Neural cell (in vitro differentiated cells): ENCODE measurements at regions not wholly inside any gene's neighbourhood (a gene's known extent, or its start where the extent isn't known, plus 50 kb on each side); places are given as distances from the start of the nearest gene placed in this dataset.

ENCODE experiments used
- H2AFZ ChIP-seq: fragments of 200-600, 300-800 bp; sonication (generic), shearing (Covaris generic); 2 replicates; pipeline ENCODE4 v1.6.0; 2014; ENCODE audit warnings: low read depth, mild to moderate bottlenecking, antibody characterized with exemption, low read length, moderate library complexity
- H3F3A ChIP-seq: fragments of 200-600 bp; shearing (Covaris generic); 2 replicates; pipeline ENCODE4 v1.6.1; 2016; ENCODE audit warnings: mild to moderate bottlenecking, moderate library complexity, mixed read lengths, antibody characterized with exemption, low read length; ENCODE audit not compliant: insufficient read depth, poor library complexity, severe bottlenecking
- H3K27ac ChIP-seq: fragments of 200-600, 300-800 bp; sonication (generic), shearing (Covaris generic); 2 replicates; pipeline ENCODE4 v1.5.1; 2014; ENCODE audit warnings: mild to moderate bottlenecking, low read length, moderate library complexity
- H3K27me3 ChIP-seq: fragments of 300-800, 200-600 bp; sonication (generic), shearing (Covaris generic); 2 replicates; pipeline ENCODE4 v1.6.0; 2014; ENCODE audit warnings: mild to moderate bottlenecking, low read depth, low read length, moderate library complexity; ENCODE audit not compliant: insufficient read depth
- H3K36me3 ChIP-seq: fragments of 300-800, 200-600 bp; sonication (generic), shearing (Covaris generic); 2 replicates; pipeline ENCODE4 v1.5.1; 2014; ENCODE audit warnings: mild to moderate bottlenecking, antibody characterized with exemption, low read length, moderate library complexity; ENCODE audit not compliant: insufficient read depth
- H3K4me2 ChIP-seq: fragments of 300-800, 200-600 bp; sonication (generic), shearing (Covaris generic); 2 replicates; pipeline ENCODE4 v1.6.0; 2014; ENCODE audit warnings: mild to moderate bottlenecking, low read length
- H3K4me3 ChIP-seq: fragments of 300-800, 200-600 bp; sonication (generic), shearing (Covaris generic); 2 replicates; pipeline ENCODE4 v1.5.1; 2014; ENCODE audit warnings: mild to moderate bottlenecking, low read length, moderate library complexity
- H3K79me2 ChIP-seq: fragments of 200-600 bp; shearing (Covaris generic); replicated peaks from 2 replicates; pipeline ENCODE4 v1.6.0; 2014; ENCODE audit warnings: mild to moderate bottlenecking, low read length, moderate library complexity; ENCODE audit not compliant: insufficient read depth
- H3K9ac ChIP-seq: fragments of 300-800, 200-600 bp; sonication (generic), shearing (Covaris generic); 2 replicates; pipeline ENCODE4 v1.6.1; 2016; ENCODE audit warnings: mild to moderate bottlenecking, low read length, mixed read lengths
- H3K9me2 ChIP-seq: fragments of 200-600 bp; shearing (Covaris generic); 2 replicates; pipeline ENCODE4 v1.6.1; 2016; ENCODE audit warnings: mild to moderate bottlenecking, low read length, mixed read lengths; ENCODE audit not compliant: insufficient read depth
- H3K9me3 ChIP-seq: fragments of 200-600, 300-800 bp; sonication (generic), shearing (Covaris generic); 2 replicates; pipeline ENCODE4 v1.6.1; 2016; ENCODE audit warnings: mild to moderate bottlenecking, mixed run types, low read length, moderate library complexity, mixed read lengths
- H4K20me1 ChIP-seq: fragments of 200-600 bp; shearing (Covaris generic); 2 replicates; pipeline ENCODE4 v1.6.1; 2016; ENCODE audit warnings: mild to moderate bottlenecking, mixed run types; ENCODE audit not compliant: insufficient read depth
- EP300 ChIP-seq: fragments of 450-650 bp; conservative IDR thresholded peaks from 2 replicates; pipeline ENCODE4 v1.6.1; 2014; ENCODE audit warnings: antibody characterized with exemption, mild to moderate bottlenecking, moderate library complexity; ENCODE audit not compliant: poor library complexity, severe bottlenecking
- EZH2 ChIP-seq: fragments of 200-600, 300-800 bp; shearing (Covaris generic), sonication (generic); IDR thresholded peaks from 2 replicates; pipeline ENCODE4 v1.6.1; 2014; ENCODE audit warnings: antibody characterized with exemption, low read length, borderline replicate concordance, mild to moderate bottlenecking; ENCODE audit not compliant: insufficient read depth, poor library complexity, severe bottlenecking
- MXI1 ChIP-seq: fragments of 450-650 bp; conservative IDR thresholded peaks from 2 replicates; pipeline ENCODE4 v1.6.1; 2014; ENCODE audit warnings: antibody characterized with exemption, mild to moderate bottlenecking; ENCODE audit not compliant: poor library complexity, severe bottlenecking
- POLR2AphosphoS5 ChIP-seq: IDR thresholded peaks from 2 replicates; pipeline ENCODE4 v1.6.1; 2012
- RAD21 ChIP-seq: fragments of 450-650 bp; conservative IDR thresholded peaks from 2 replicates; pipeline ENCODE4 v1.6.1; 2014; ENCODE audit warnings: antibody characterized with exemption, mild to moderate bottlenecking, moderate library complexity
- REST ChIP-seq: IDR thresholded peaks from 2 replicates; pipeline ENCODE4 v1.6.1; 2012; ENCODE audit warnings: borderline replicate concordance
- SMC3 ChIP-seq: fragments of 450-650 bp; conservative IDR thresholded peaks from 2 replicates; pipeline ENCODE4 v1.6.1; 2014; ENCODE audit warnings: antibody characterized with exemption, mild to moderate bottlenecking, moderate library complexity; ENCODE audit not compliant: poor library complexity
- TAF1 ChIP-seq: IDR thresholded peaks from 2 replicates; pipeline ENCODE4 v1.6.1; 2012; ENCODE audit warnings: low read depth
- TF ChIP-seq, protein P1 (sequence below): fragments of 450-650 bp; IDR thresholded peaks from 2 replicates; pipeline ENCODE4 v1.5.1; 2014; ENCODE audit warnings: antibody characterized with exemption, mild to moderate bottlenecking, moderate library complexity; ENCODE audit not compliant: poor library complexity, severe bottlenecking

- TF ChIP-seq POLR2AphosphoS5 (no peak), MXI1 (no peak), EP300 (no peak), RAD21 (no peak), TAF1 (no peak), EZH2 (no peak), SMC3 (no peak), REST (no peak)
- TF ChIP-seq, protein P1, sequence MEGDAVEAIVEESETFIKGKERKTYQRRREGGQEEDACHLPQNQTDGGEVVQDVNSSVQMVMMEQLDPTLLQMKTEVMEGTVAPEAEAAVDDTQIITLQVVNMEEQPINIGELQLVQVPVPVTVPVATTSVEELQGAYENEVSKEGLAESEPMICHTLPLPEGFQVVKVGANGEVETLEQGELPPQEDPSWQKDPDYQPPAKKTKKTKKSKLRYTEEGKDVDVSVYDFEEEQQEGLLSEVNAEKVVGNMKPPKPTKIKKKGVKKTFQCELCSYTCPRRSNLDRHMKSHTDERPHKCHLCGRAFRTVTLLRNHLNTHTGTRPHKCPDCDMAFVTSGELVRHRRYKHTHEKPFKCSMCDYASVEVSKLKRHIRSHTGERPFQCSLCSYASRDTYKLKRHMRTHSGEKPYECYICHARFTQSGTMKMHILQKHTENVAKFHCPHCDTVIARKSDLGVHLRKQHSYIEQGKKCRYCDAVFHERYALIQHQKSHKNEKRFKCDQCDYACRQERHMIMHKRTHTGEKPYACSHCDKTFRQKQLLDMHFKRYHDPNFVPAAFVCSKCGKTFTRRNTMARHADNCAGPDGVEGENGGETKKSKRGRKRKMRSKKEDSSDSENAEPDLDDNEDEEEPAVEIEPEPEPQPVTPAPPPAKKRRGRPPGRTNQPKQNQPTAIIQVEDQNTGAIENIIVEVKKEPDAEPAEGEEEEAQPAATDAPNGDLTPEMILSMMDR = no peak
- H3K27me3 ChIP-seq = no peaks in the 10 kb centered on the region
- no peak overlapping the region for H3K9ac ChIP-seq
- H3K4me3 ChIP-seq = no peak overlapping the region
- H3K36me3 ChIP-seq = no peaks in the 10 kb centered on the region
- H2AFZ ChIP-seq = no peak overlapping the region
- H3K27ac ChIP-seq = no peak overlapping the region
- H3F3A ChIP-seq = no peaks in the 10 kb centered on the region
- no peaks in the 10 kb centered on the region for H3K9me3 ChIP-seq
- no peaks in the 10 kb centered on the region for H3K9me2 ChIP-seq
- no peak overlapping the region for H3K4me2 ChIP-seq
- H3K79me2 ChIP-seq = no peaks in the 10 kb centered on the region
- no peaks in the 10 kb centered on the region for H4K20me1 ChIP-seq
Measured at GRCh38 chr22:49094858-49095257, 732.8 kb downstream of the BRD1 start.

GRCh38 chr22:49094151-49094550 is 733.5 kb downstream of the BRD1 start:
- no peak overlapping the region for H3K27ac ChIP-seq
- H3K27me3 ChIP-seq = no peaks in the 10 kb centered on the region
- H3K9ac ChIP-seq = no peak overlapping the region
- H3K4me2 ChIP-seq = no peak overlapping the region
- H3K9me2 ChIP-seq = no peaks in the 10 kb centered on the region
- H3F3A ChIP-seq = no peaks in the 10 kb centered on the region
- no peaks in the 10 kb centered on the region for H4K20me1 ChIP-seq
- H3K9me3 ChIP-seq = no peaks in the 10 kb centered on the region
- no peaks in the 10 kb centered on the region for H3K79me2 ChIP-seq
- no peaks in the 10 kb centered on the region for H3K36me3 ChIP-seq
- no peak overlapping the region for H2AFZ ChIP-seq
- no peak for TF ChIP-seq EP300
- H3K4me3 ChIP-seq = no peak overlapping the region

DNA sequence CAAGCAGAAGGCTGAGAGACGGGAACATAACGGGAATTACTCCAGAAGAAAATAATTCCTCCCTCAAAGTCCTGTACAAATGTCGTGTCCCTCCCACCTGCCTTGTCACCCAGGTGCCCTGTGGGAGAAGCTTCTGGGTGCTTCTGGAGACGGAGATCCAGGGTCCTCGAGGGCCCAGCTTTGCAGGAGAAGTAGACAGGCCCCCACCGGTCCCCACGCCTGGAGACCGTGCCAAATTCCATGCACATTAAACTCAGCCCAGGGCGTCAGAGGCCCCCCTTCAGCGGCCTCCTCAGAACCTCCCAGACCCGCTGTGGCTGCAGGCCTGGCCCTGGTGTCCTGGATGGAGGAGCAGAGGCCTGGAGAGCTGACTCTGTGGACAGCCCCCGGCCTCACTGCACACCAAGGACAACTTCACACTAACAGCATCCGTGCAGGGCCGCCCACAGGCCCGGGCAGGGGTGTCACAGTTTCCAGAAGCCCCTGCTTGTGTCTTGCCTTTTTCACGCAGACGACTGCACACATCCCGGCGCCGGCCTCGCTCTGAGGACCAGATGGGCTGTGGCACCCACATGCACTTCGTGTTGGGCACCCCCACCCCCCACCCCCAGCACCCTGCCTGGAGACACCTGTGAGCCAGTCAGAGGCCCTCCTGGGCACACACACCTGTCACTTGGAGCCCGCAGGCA is 734.3 kb downstream of the BRD1 start:
- TF ChIP-seq TAF1 = no peak
- TF ChIP-seq SMC3 = no peak
- no peak for TF ChIP-seq EZH2
- no peak overlapping the region for H3K4me2 ChIP-seq
- H3K4me3 ChIP-seq = no peak overlapping the region
- no peaks in the 10 kb centered on the region for H3K9me3 ChIP-seq
- no peak overlapping the region for H3K27ac ChIP-seq
- H3F3A ChIP-seq = no peaks in the 10 kb centered on the region
- no peaks in the 10 kb centered on the region for H3K79me2 ChIP-seq
- no peaks in the 10 kb centered on the region for H3K9me2 ChIP-seq
- no peaks in the 10 kb centered on the region for H3K27me3 ChIP-seq
- H2AFZ ChIP-seq = no peak overlapping the region
- no peaks in the 10 kb centered on the region for H4K20me1 ChIP-seq
- no peaks in the 10 kb centered on the region for H3K36me3 ChIP-seq
- H3K9ac ChIP-seq = no peak overlapping the region
